GM12872 (cell line): ENCODE measurements at regions not wholly inside any gene's neighbourhood (a gene's known extent, or its start where the extent isn't known, plus 50 kb on each side); places are given as distances from the start of the nearest gene placed in this dataset.

ENCODE experiments used
- CTCF ChIP-seq: IDR thresholded peaks from 3 replicates; pipeline ENCODE4 v1.5.1; 2011; ENCODE audit warnings: low read depth, mild to moderate bottlenecking, low read length, moderate library complexity; ENCODE audit not compliant: insufficient read depth

DNA sequence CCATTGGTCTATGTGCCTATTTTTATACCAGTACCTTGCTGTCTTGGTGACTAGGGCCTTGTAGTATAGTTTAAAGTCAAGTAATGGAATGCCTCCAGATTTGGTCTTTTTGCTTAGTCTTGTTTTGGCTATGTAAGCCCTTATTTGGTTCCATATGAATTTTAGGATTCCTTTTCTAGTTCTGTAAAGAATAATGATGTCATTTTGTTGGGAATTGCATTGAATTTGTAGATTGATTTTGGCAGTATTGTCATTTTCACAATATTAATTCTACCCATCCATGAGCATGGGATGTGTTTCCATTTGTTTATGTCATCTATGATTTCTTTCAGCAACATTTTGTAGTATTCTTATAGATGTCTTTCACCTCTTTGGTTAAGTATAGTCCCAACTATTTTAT is 96.4 kb upstream of the PAK5 start:
- no peak for TF ChIP-seq CTCF

DNA sequence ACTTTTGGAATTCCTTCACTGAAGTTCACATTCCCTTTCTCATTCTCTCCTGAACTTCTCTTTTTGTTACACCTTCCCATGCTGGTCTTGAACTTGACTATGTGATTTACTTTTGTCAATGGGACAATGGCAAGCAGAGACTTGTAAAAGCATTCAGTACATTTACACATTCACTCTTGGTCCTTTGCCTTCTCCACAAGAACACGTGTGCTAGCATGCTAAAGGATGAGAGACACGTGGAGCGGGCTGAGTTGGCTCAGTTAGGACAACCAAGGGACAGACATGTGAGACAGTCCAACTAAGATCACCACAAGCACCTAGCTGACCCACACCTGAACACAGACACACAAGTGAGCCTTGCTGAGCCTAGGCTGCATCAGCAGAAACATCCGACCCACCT is 91.3 kb upstream of the PAK5 start:
- TF ChIP-seq CTCF, result no peak

DNA sequence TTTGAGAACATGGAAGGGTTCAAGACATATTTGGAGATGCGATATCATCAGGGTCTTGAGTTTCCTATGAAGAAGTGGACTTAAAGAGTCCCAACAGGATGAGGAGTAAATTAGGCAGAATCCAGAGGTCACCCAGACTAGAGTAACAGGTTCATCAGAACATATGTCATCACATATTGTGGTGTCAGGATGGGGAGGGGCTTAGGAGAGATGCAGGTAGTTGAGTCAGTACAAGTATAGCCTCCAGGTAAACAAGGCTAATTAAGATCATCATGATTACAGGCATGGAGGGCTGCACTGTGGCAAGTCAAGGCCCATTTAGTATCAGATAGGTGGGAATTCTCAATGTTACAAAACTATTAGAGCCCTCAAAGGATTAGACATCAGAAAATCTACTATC is 90.1 kb upstream of the PAK5 start:
- no peak for TF ChIP-seq CTCF

DNA sequence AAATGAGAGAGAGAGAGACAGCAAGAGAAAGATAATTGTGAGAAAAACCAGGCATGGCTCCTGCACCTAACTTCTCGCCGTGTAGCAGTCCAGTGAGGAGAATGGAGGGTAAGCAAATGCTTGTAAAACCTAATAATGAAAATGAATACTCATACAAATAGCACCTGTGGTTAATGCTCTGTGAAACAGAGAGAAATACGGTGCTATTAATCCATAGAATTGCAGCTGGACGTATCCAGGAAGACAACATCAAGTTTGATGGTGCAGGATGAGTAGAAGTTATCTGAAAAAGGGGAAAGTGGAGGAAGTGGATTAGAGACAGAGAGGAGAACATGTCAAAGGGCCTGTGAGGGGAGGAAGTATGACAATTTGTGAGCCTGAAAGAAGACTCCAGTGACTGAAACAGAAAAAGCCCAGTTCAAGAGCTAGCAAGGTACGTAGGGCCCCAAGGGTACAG is 89.4 kb upstream of the PAK5 start:
- no peak for TF ChIP-seq CTCF

- TF ChIP-seq CTCF, result no peak
Observed at GRCh38 chr20:9927224-9927623, 88.3 kb upstream of the PAK5 start.

- TF ChIP-seq CTCF, result no peak
Observed at GRCh38 chr20:9926476-9926875, 87.6 kb upstream of the PAK5 start.

- no peak for TF ChIP-seq CTCF
Observed at GRCh38 chr20:9926007-9926406, 87.1 kb upstream of the PAK5 start.

GRCh38 chr20:9923648-9924047 is 84.8 kb upstream of the PAK5 start:
- TF ChIP-seq CTCF, result no peak
